Caco-2 (cell line): ENCODE measurements at regions not wholly inside any gene's neighbourhood (a gene's known extent, or its start where the extent isn't known, plus 50 kb on each side); places are given as distances from the start of the nearest gene placed in this dataset.

ENCODE experiments used
- BruUV-seq: library from RNA; stranded (reverse); fragments of 400-500 nt; replicated peaks from 2 replicates; lab custom pipeline; 2021; lab: Mats Ljungman, UMichigan
- CTCF ChIA-PET: fragments of 300-600 bp; sonication (Branson Sonifier 250); formaldehyde crosslinking; loops from one replicate; lab custom pipeline; 2022; ENCODE audit warnings: antibody characterized with exemption; lab: Charles Lee
- POLR2A ChIA-PET: fragments of 300-600 bp; sonication (Branson Sonifier 250); formaldehyde crosslinking; loops from one replicate; lab custom pipeline; 2022; ENCODE audit warnings: antibody characterized with exemption; lab: Charles Lee
- DNase-seq, 2 experiments: peaks; one replicate each; pipeline versions ENCODE4 v3.0.0 to v3.0.0-alpha.2; 2020 to 2022
- H3K27me3 ChIP-seq: replicated peaks from 2 replicates; pipeline ENCODE4 v1.6.0; 2011; ENCODE audit warnings: low read length; ENCODE audit not compliant: control insufficient read depth, insufficient read depth
- H3K36me3 ChIP-seq: 2 replicates; pipeline ENCODE4 v1.5.1; 2011; ENCODE audit warnings: low read length; ENCODE audit not compliant: control insufficient read depth, insufficient read depth
- H3K4me1 ChIP-seq: fragments of 250-450 bp; sonication (Bioruptor Pico); 2 replicates; pipeline ENCODE4 v1.5.1; 2020; ENCODE audit warnings: mild to moderate bottlenecking
- H3K4me3 ChIP-seq: 2 replicates; pipeline ENCODE4 v1.5.1; 2011; ENCODE audit warnings: low read depth, mild to moderate bottlenecking, control low read depth, low read length
- H3K9me3 ChIP-seq: fragments of 250-450 bp; sonication (Bioruptor Pico); 2 replicates; pipeline ENCODE4 v1.5.1; 2020; ENCODE audit warnings: mild to moderate bottlenecking, moderate library complexity
- H3K27ac Mint-ChIP-seq: one replicate; pipeline ENCODE4 v1.8.0; 2022; ENCODE audit warnings: mixed read lengths; ENCODE audit not compliant: unreplicated experiment
- H3K27me3 Mint-ChIP-seq: one replicate; pipeline ENCODE4 v1.8.0; 2022; ENCODE audit warnings: mixed read lengths; ENCODE audit not compliant: insufficient read depth, unreplicated experiment
- H3K36me3 Mint-ChIP-seq: one replicate; pipeline ENCODE4 v1.8.0; 2022; ENCODE audit warnings: mild to moderate bottlenecking, mixed read lengths; ENCODE audit not compliant: insufficient read depth, unreplicated experiment
- H3K4me1 Mint-ChIP-seq: one replicate; pipeline ENCODE4 v1.8.0; 2022; ENCODE audit warnings: low read depth, mixed read lengths; ENCODE audit not compliant: unreplicated experiment
- H3K4me3 Mint-ChIP-seq: one replicate; pipeline ENCODE4 v1.8.0; 2022; ENCODE audit warnings: mild to moderate bottlenecking, moderate library complexity, mixed read lengths; ENCODE audit not compliant: unreplicated experiment
- H3K9me3 Mint-ChIP-seq: one replicate; pipeline ENCODE4 v1.8.0; 2022; ENCODE audit warnings: mixed read lengths; ENCODE audit not compliant: unreplicated experiment
- CTCF ChIP-seq, 2 experiments: fragments of 200-600 bp in 1 of 2; IDR thresholded peaks; 1 replicate in 1 of 2; 2 replicates in 1 of 2; pipeline versions ENCODE4 v1.5.1 to v1.8.0; 2011 to 2022; ENCODE audit warnings: antibody characterized with exemption in 1 of 2, control low read depth in 1 of 2, inconsistent platforms in 1 of 2, low read depth in 1 of 2, low read length in 1 of 2, mild to moderate bottlenecking in 1 of 2, moderate library complexity in 1 of 2; ENCODE audit not compliant: insufficient read depth in 1 of 2, severe bottlenecking in 1 of 2, unreplicated experiment in 1 of 2
- intact Hi-C: fragments of 100-400 bp; cut with micrococcal nuclease; formaldehyde crosslinking; loops from one replicate; pipeline ENCODE4 v1.10.0; 2022; ENCODE audit not compliant: unreplicated experiment

- no peak overlapping the region for H3K4me3 ChIP-seq
- Mint-ChIP-seq H3K4me1 (no peaks in the 10 kb centered on the region), H3K27ac (no peak overlapping the region), H3K36me3 (no peaks in the 10 kb centered on the region), H3K9me3 (peaks cover 42% of the 10 kb centered on the region), H3K27me3 (no peaks in the 10 kb centered on the region), H3K4me3 (no peak overlapping the region)
- H3K36me3 ChIP-seq: no peaks in the 10 kb centered on the region
- POLR2A ChIA-PET: no interaction called here
- no TSS peak for BruUV-seq
- no peaks in the 10 kb centered on the region for H3K27me3 ChIP-seq
- DNase-seq: no peak
- CTCF ChIA-PET: no interaction called here
- peaks cover 30% of the 10 kb centered on the region for H3K9me3 ChIP-seq
- H3K4me1 ChIP-seq: no peaks in the 10 kb centered on the region
- intact Hi-C loops: no loop called here
- TF ChIP-seq CTCF (IDR thresholded peaks at IDR 0.05; ENCODE audit: insufficient read depth in 1 of 2, low read depth in 1 of 2, low read length in 1 of 2, severe bottlenecking in 1 of 2, unreplicated experiment in 1 of 2): no peak
These were observed 188.7 kb downstream of the RPAP3 start for GRCh38 chr12:47517122-47517521.

- Histone ChIP-seq H3K9me3 (peaks cover 7% of the 10 kb centered on the region), H3K4me1 (no peaks in the 10 kb centered on the region), H3K27me3 (no peaks in the 10 kb centered on the region; the same call in none of the 2 replicates), H3K4me3 (no peak overlapping the region), H3K36me3 (no peaks in the 10 kb centered on the region)
- H3K27me3 Mint-ChIP-seq: peaks cover 8% of the 10 kb centered on the region
- H3K9me3 Mint-ChIP-seq: peaks cover 11% of the 10 kb centered on the region
- CTCF ChIA-PET: no interaction called here
- H3K27ac Mint-ChIP-seq: no peak overlapping the region
- no peaks in the 10 kb centered on the region for H3K36me3 Mint-ChIP-seq
- no peak for DNase-seq
- H3K4me3 Mint-ChIP-seq: no peak overlapping the region
- TF ChIP-seq CTCF (IDR thresholded peaks at IDR 0.05; ENCODE audit: insufficient read depth in 1 of 2, low read depth in 1 of 2, low read length in 1 of 2, severe bottlenecking in 1 of 2, unreplicated experiment in 1 of 2): no peak
- intact Hi-C loops: no loop called here
- POLR2A ChIA-PET: no interaction called here
- no peaks in the 10 kb centered on the region for H3K4me1 Mint-ChIP-seq
- no TSS peak for BruUV-seq
These were observed 196.4 kb downstream of the RPAP3 start for GRCh38 chr12:47509398-47509851.

- Histone ChIP-seq H3K36me3 (no peaks in the 10 kb centered on the region), H3K27me3 (no peaks in the 10 kb centered on the region; the same call in none of the 2 replicates), H3K9me3 (no peaks in the 10 kb centered on the region), H3K4me3 (no peak overlapping the region), H3K4me1 (no peaks in the 10 kb centered on the region)
- H3K4me3 Mint-ChIP-seq: no peak overlapping the region
- intact Hi-C loops: no loop called here
- no peaks in the 10 kb centered on the region for H3K36me3 Mint-ChIP-seq
- no peak for TF ChIP-seq CTCF (IDR thresholded peaks at IDR 0.05; ENCODE audit: insufficient read depth in 1 of 2, low read depth in 1 of 2, low read length in 1 of 2, severe bottlenecking in 1 of 2, unreplicated experiment in 1 of 2)
- no peak overlapping the region for H3K27ac Mint-ChIP-seq
- ChIA-PET POLR2A (no interaction called here), CTCF (interaction anchor here (0.6 kb wide), 1 partner anchor 17 kb away, joined by 3 read pairs; no protein-coding TSS in a partner anchor)
- no TSS peak for BruUV-seq
- H3K27me3 Mint-ChIP-seq: peaks cover 8% of the 10 kb centered on the region
- H3K9me3 Mint-ChIP-seq: no peaks in the 10 kb centered on the region
- no peak for DNase-seq
- no peaks in the 10 kb centered on the region for H3K4me1 Mint-ChIP-seq
These were observed 198.6 kb downstream of the RPAP3 start for GRCh38 chr12:47507221-47507620.
